Gastrocnemius medialis (tissue), 4 donors: ENCODE measurements at regions not wholly inside any gene's neighbourhood (a gene's known extent, or its start where the extent isn't known, plus 50 kb on each side); places are given as distances from the start of the nearest gene placed in this dataset.

Experiments
- ATAC-seq, 2 donors: fragments of 150-250 bp; one replicate each; pipeline ENCODE4 v1.9.1; 2016
- DNase-seq, 2 donors: peaks; one replicate each; pipeline ENCODE4 v3.0.0-alpha.2; 2019
- H3K27ac ChIP-seq, 4 donors: fragments of 200-600 bp; sonication (generic); 1 replicate in 1 of 4; 2 replicates in 3 of 4; pipeline ENCODE4 v1.5.1; 2016 to 2018; ENCODE audit warnings: mild to moderate bottlenecking in 2 of 4, moderate library complexity in 1 of 4
- H3K27me3 ChIP-seq, 3 donors: fragments of 200-600 bp; sonication (generic) in 2 of 3; 1 replicate in 1 of 3; 2 replicates in 2 of 3; pipeline versions ENCODE4 v1.5.1 to v1.6.0; 2016 to 2019; ENCODE audit warnings: mild to moderate bottlenecking in 1 of 3, moderate library complexity in 1 of 3
- H3K36me3 ChIP-seq, 2 donors: fragments of 200-600 bp; sonication (generic) in 1 of 2; one replicate each; pipeline ENCODE4 v1.5.1; 2017 to 2018
- H3K4me1 ChIP-seq, 2 donors: fragments of 200-600 bp; sonication (generic) in 1 of 2; one replicate each; pipeline ENCODE4 v1.5.1; 2016 to 2017; ENCODE audit warnings: mild to moderate bottlenecking in 2 of 2
- H3K4me3 ChIP-seq, 4 donors: fragments of 200-600 bp; sonication (generic) in 3 of 4; 1 replicate in 1 of 4; 2 replicates in 3 of 4; pipeline ENCODE4 v1.5.1; 2016 to 2019; ENCODE audit warnings: mild to moderate bottlenecking in 2 of 4
- H3K9me3 ChIP-seq, 3 donors: fragments of 200-600 bp; sonication (generic) in 2 of 3; 1 replicate in 1 of 3; 2 replicates in 2 of 3; pipeline ENCODE4 v1.5.1; 2016 to 2019
- CTCF ChIP-seq, 5 experiments: fragments of 450-650 bp in 3 of 5; fragments of 200-600 bp in 2 of 5; sonication (generic) in 2 of 5; IDR thresholded peaks in 4 of 5; conservative IDR thresholded peaks in 1 of 5; 1 replicate in 4 of 5; 2 replicates in 1 of 5; pipeline ENCODE4 v1.5.1; 2016 to 2019; ENCODE audit warnings: antibody characterized with exemption in 5 of 5, mild to moderate bottlenecking in 3 of 5, moderate library complexity in 3 of 5
- POLR2A ChIP-seq, 2 donors: fragments of 450-650 bp; IDR thresholded peaks; one replicate each; pipeline ENCODE4 v1.6.1; 2017; ENCODE audit warnings: antibody characterized with exemption in 2 of 2, mild to moderate bottlenecking in 2 of 2, moderate library complexity in 2 of 2
- in situ Hi-C, 4 donors: fragments of 200-750 bp; cut with MboI; loops; one replicate each; pipeline versions ENCODE4 v1.15.0 to v1.8.0; 2017; ENCODE audit warnings: low sequenced_read_pairs in 4 of 4
- intact Hi-C: fragments of 100-400 bp; cut with DNase I; formaldehyde crosslinking; loops from one replicate; pipeline ENCODE4 v1.15.1; 2023; ENCODE audit warnings: low total_unique reads

GRCh38 chr2:212919238-212919637 is 232.2 kb downstream of the IKZF2 start:
- intact Hi-C loops (no loop called here), in situ Hi-C loops (no loop called here)
- TF ChIP-seq POLR2A (IDR thresholded peaks at IDR 0.05), result no peak
- no peak for TF ChIP-seq CTCF (IDR thresholded peaks at IDR 0.05 in 4 of 5, conservative IDR thresholded peaks at IDR 0.05 in 1 of 5)
- Histone ChIP-seq H3K36me3 (no peaks in the 10 kb centered on the region), H3K4me1 (no peaks in the 10 kb centered on the region), H3K4me3 (no peak overlapping the region), H3K27ac (no peak overlapping the region), H3K27me3 (no peaks in the 10 kb centered on the region), H3K9me3 (no peaks in the 10 kb centered on the region)
- DNase-seq, result no peak
- ATAC-seq, result no peak

- no peaks in the 10 kb centered on the region for H3K9me3 ChIP-seq
- DNase-seq (no peak), ATAC-seq (no peak)
- no peak overlapping the region for H3K27ac ChIP-seq
- no peak overlapping the region for H3K4me3 ChIP-seq
- intact Hi-C loops (no loop called here), in situ Hi-C loops (no loop called here)
- TF ChIP-seq CTCF (IDR thresholded peaks at IDR 0.05 in 4 of 5, conservative IDR thresholded peaks at IDR 0.05 in 1 of 5) (no peak), POLR2A (IDR thresholded peaks at IDR 0.05) (no peak)
- H3K27me3 ChIP-seq, result no peaks in the 10 kb centered on the region
- no peaks in the 10 kb centered on the region for H3K36me3 ChIP-seq
- H3K4me1 ChIP-seq, result no peaks in the 10 kb centered on the region
Measured at GRCh38 chr2:212918336-212918735, 233.1 kb downstream of the IKZF2 start.

GRCh38 chr2:212915121-212915782 is 236.2 kb downstream of the IKZF2 start:
- ATAC-seq, result no peak
- DNase-seq, result no peak
- intact Hi-C loops, result no loop called here
- Histone ChIP-seq H3K4me3 (no peak overlapping the region), H3K27ac (no peak overlapping the region), H3K9me3 (no peaks in the 10 kb centered on the region), H3K4me1 (no peaks in the 10 kb centered on the region), H3K27me3 (no peaks in the 10 kb centered on the region), H3K36me3 (no peaks in the 10 kb centered on the region)
- no peak for TF ChIP-seq CTCF (IDR thresholded peaks at IDR 0.05 in 4 of 5, conservative IDR thresholded peaks at IDR 0.05 in 1 of 5)
- in situ Hi-C loops, result no loop called here

DNA sequence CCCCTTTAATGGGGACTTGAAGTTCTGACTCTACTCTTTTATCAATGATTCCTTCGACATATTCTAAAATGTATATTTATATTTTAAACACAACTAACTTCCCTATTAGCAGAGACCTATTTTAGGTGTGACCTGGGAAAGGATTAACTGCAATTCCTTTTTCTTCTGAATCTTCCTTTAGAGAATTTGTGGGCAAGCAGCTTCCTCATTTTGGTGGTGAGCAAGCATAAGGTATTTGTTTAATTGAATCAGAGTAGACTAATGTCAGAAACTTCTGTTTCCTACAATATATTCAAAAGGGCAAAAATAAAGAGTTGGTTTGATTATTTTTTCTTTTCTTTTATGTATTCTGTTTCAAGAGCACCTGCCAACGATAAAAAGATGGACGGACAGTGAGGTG is 237.0 kb downstream of the IKZF2 start:
- H3K9me3 ChIP-seq, result no peaks in the 10 kb centered on the region
- DNase-seq (no peak), ATAC-seq (no peak)
- no peaks in the 10 kb centered on the region for H3K27me3 ChIP-seq
- in situ Hi-C loops, result no loop called here
- H3K27ac ChIP-seq, result no peak overlapping the region
- no peaks in the 10 kb centered on the region for H3K4me1 ChIP-seq
- no peaks in the 10 kb centered on the region for H3K36me3 ChIP-seq
- intact Hi-C loops, result no loop called here
- H3K4me3 ChIP-seq, result no peak overlapping the region
- TF ChIP-seq POLR2A (IDR thresholded peaks at IDR 0.05) (no peak), CTCF (IDR thresholded peaks at IDR 0.05 in 4 of 5, conservative IDR thresholded peaks at IDR 0.05 in 1 of 5) (no peak)
